Left ventricle myocardium inferior (tissue), 1 donor: ENCODE measurements at regions not wholly inside any gene's neighbourhood (a gene's known extent, or its start where the extent isn't known, plus 50 kb on each side); places are given as distances from the start of the nearest gene placed in this dataset.

Experiments
- DNase-seq: peaks from one replicate; pipeline ENCODE4 v3.0.0-alpha.2; 2020
- H3K27ac ChIP-seq: fragments of 200-600 bp; replicated peaks from 2 replicates; pipeline ENCODE4 v1.8.0; 2021
- H3K27me3 ChIP-seq: fragments of 200-600 bp; 2 replicates; pipeline ENCODE4 v1.8.0; 2021; ENCODE audit warnings: low read depth
- H3K36me3 ChIP-seq: fragments of 200-600 bp; 2 replicates; pipeline ENCODE4 v1.8.0; 2021
- H3K4me1 ChIP-seq: fragments of 200-600 bp; 2 replicates; pipeline ENCODE4 v1.8.0; 2021
- H3K4me3 ChIP-seq: fragments of 200-600 bp; 2 replicates; pipeline ENCODE4 v1.8.0; 2021; ENCODE audit warnings: mild to moderate bottlenecking, moderate library complexity
- H3K9me3 ChIP-seq: fragments of 200-600 bp; replicated peaks from 2 replicates; pipeline ENCODE4 v1.8.0; 2021
- CTCF ChIP-seq: fragments of 200-600 bp; IDR thresholded peaks from 2 replicates; pipeline ENCODE4 v1.8.0; 2021; ENCODE audit warnings: antibody characterized with exemption, mild to moderate bottlenecking, borderline replicate concordance
- intact Hi-C: fragments of 100-400 bp; cut with micrococcal nuclease; formaldehyde crosslinking; loops from one replicate; pipeline ENCODE4 v1.11.0; 2022
- donor health status: DM: no; HTN: yes; CAD: no; lungs with severe emphysema.

- intact Hi-C loops, result no loop called here
Measured at GRCh38 chr17:63376949-63377348, 69.2 kb downstream of the CYB561 start.

GRCh38 chr17:63378411-63379375 is 67.4 kb downstream of the CYB561 start:
- TF ChIP-seq CTCF, result no peak
- Histone ChIP-seq H3K4me1 (no peaks in the 10 kb centered on the region), H3K27me3 (no peaks in the 10 kb centered on the region), H3K4me3 (no peak overlapping the region), H3K36me3 (peaks cover 12% of the 10 kb centered on the region), H3K27ac (peak overlapping the region; percentile 31), H3K9me3 (no peaks in the 10 kb centered on the region)
- intact Hi-C loops, result no loop called here
- no peak for DNase-seq

More at GRCh38 chr17:63376949-63377348, 69.2 kb downstream of the CYB561 start:
- Histone ChIP-seq H3K4me1 (no peaks in the 10 kb centered on the region), H3K4me3 (no peak overlapping the region), H3K9me3 (no peaks in the 10 kb centered on the region), H3K36me3 (peaks cover 12% of the 10 kb centered on the region), H3K27me3 (no peaks in the 10 kb centered on the region), H3K27ac (no peak overlapping the region)
- no peak for DNase-seq
- no peak for TF ChIP-seq CTCF

- DNase-seq, result no peak
- Histone ChIP-seq H3K27ac (no peak overlapping the region), H3K27me3 (no peaks in the 10 kb centered on the region), H3K4me3 (no peak overlapping the region), H3K9me3 (no peaks in the 10 kb centered on the region), H3K36me3 (peaks cover 12% of the 10 kb centered on the region), H3K4me1 (no peaks in the 10 kb centered on the region)
- intact Hi-C loops, result no loop called here
- no peak for TF ChIP-seq CTCF
Measured at GRCh38 chr17:63379636-63380035, 66.5 kb downstream of the CYB561 start.

GRCh38 chr17:63381101-63381729 is 64.9 kb downstream of the CYB561 start:
- TF ChIP-seq CTCF, result no peak
- Histone ChIP-seq H3K4me3 (no peak overlapping the region), H3K4me1 (no peaks in the 10 kb centered on the region), H3K27me3 (no peaks in the 10 kb centered on the region), H3K9me3 (no peaks in the 10 kb centered on the region), H3K36me3 (peaks cover 12% of the 10 kb centered on the region), H3K27ac (no peak overlapping the region)
- intact Hi-C loops, result no loop called here
- DNase-seq, result no peak

- DNase-seq, result no peak
- intact Hi-C loops, result no loop called here
Measured at GRCh38 chr17:63382136-63382535, 64.0 kb downstream of the CYB561 start.

More at GRCh38 chr17:63382136-63382535, 64.0 kb downstream of the CYB561 start:
- Histone ChIP-seq H3K27ac (no peak overlapping the region), H3K27me3 (no peaks in the 10 kb centered on the region), H3K4me3 (no peak overlapping the region), H3K9me3 (no peaks in the 10 kb centered on the region), H3K4me1 (no peaks in the 10 kb centered on the region), H3K36me3 (peaks cover 12% of the 10 kb centered on the region)
- TF ChIP-seq CTCF, result no peak
